Heart left ventricle (tissue), 16 donors: ENCODE measurements at regions not wholly inside any gene's neighbourhood (a gene's known extent, or its start where the extent isn't known, plus 50 kb on each side); places are given as distances from the start of the nearest gene placed in this dataset.

Experiments
- ATAC-seq, 4 donors: fragments of 200-7000 bp; cut with Tn5 transposase; one replicate each; pipeline ENCODE4 v1.9.1; 2020 to 2022; ENCODE audit warnings: moderate library complexity in 4 of 4, mild to moderate bottlenecking in 3 of 4, moderate number of reproducible peaks in 1 of 4
- DNase-seq, 5 donors: peaks; one replicate each; pipeline ENCODE4 v3.0.0-alpha.2; 2020
- H3K27ac ChIP-seq, 12 donors: fragments of 200-600 bp; sonication (generic) in 4 of 12; one replicate each; pipeline versions ENCODE4 v1.5.0 to v1.8.0; 2016 to 2022; ENCODE audit warnings: mild to moderate bottlenecking in 2 of 12
- H3K27me3 ChIP-seq, 9 donors: fragments of 200-600 bp; sonication (generic) in 2 of 9; one replicate each; pipeline versions ENCODE4 v1.5.1 to v1.8.0; 2016 to 2022; ENCODE audit warnings: mild to moderate bottlenecking in 3 of 9
- H3K36me3 ChIP-seq, 9 donors: fragments of 200-600 bp; sonication (generic) in 2 of 9; one replicate each; pipeline versions ENCODE4 v1.5.0 to v1.8.0; 2018 to 2022; ENCODE audit warnings: mild to moderate bottlenecking in 2 of 9
- H3K4me1 ChIP-seq, 12 donors: fragments of 200-600 bp; sonication (generic) in 4 of 12; one replicate each; pipeline versions ENCODE4 v1.5.0 to v1.8.0; 2016 to 2022; ENCODE audit warnings: mild to moderate bottlenecking in 3 of 12
- H3K4me3 ChIP-seq, 12 donors: fragments of 200-600 bp; sonication (generic) in 4 of 12; one replicate each; pipeline versions ENCODE4 v1.5.0 to v1.8.0; 2017 to 2022; ENCODE audit warnings: mild to moderate bottlenecking in 9 of 12, moderate library complexity in 4 of 12
- H3K9me3 ChIP-seq, 12 donors: fragments of 200-600 bp; sonication (generic) in 4 of 12; one replicate each; pipeline versions ENCODE4 v1.5.0 to v1.8.0; 2016 to 2022; ENCODE audit warnings: mild to moderate bottlenecking in 1 of 12
- POLR2A ChIP-seq, 2 donors: fragments of 450-650 bp; IDR thresholded peaks; one replicate each; pipeline ENCODE4 v1.6.1; 2017; ENCODE audit warnings: antibody characterized with exemption in 2 of 2, mild to moderate bottlenecking in 2 of 2, moderate library complexity in 2 of 2
- WGBS, 4 donors: extraction: QIAGEN DNeasy Blood & Tissue Kit in 2 of 4; methylation state at CpG; one replicate each; pipeline versions ENCODE4 v1.1.5 to v1.1.7; 2013 to 2018; 5-methylcytosine and 5-hydroxymethylcytosine counted together
- intact Hi-C, 10 donors: fragments of 100-400 bp; cut with DNase I; formaldehyde crosslinking; loops; one replicate each; pipeline versions ENCODE4 v1.11.1 to v1.14.2; 2022
- TF ChIP-seq, protein P1 (sequence below), 12 donors: fragments of 200-600 bp; sonication (generic) in 4 of 12; IDR thresholded peaks; one replicate each; pipeline versions ENCODE4 v1.5.0 to v1.8.0; 2018 to 2022; ENCODE audit warnings: antibody characterized with exemption in 12 of 12, mild to moderate bottlenecking in 5 of 12
- donor health status: ischemic (EF 13 %, LVEDD 7.1; RV severe dilation, severe dysfunction).
- donor health status: healthy with polysubstance abuse.
- donor health status: DM: no; HTN: yes; CAD: no.
- donor health status: DM: no; HTN: no; CAD: no.
- donor health status: ischemic (EF 25% LVEDD 6.9; RV normal size, moderate dysfunction).
- donor health status: ischemic (EF 25% LVEDD 5.7; RV mildly dilated, moderate dysfunction).
- donor health status: healthy.
- donor health status: DM: yes; HTN: yes; CAD: no.
- donor health status: ischemic (EF 35%, LVEDD 5.7; RV mildly dilated, moderate dysfunction).
- donor health status: nonischemic (EF 11% LVEDD 7.7; RV severe dilation, severe dysfunction).
- donor health status: DM: yes; HTN: yes; CAD: no.
- donor health status: PGD.
- donor health status: ischemic (EF 29% LVEDD 5.4; RV normal size, mild dysfunction).
- donor health status: nonischemic (EF 23%, LVEDD 6.1; RV moderate dilation, normal function).

DNA sequence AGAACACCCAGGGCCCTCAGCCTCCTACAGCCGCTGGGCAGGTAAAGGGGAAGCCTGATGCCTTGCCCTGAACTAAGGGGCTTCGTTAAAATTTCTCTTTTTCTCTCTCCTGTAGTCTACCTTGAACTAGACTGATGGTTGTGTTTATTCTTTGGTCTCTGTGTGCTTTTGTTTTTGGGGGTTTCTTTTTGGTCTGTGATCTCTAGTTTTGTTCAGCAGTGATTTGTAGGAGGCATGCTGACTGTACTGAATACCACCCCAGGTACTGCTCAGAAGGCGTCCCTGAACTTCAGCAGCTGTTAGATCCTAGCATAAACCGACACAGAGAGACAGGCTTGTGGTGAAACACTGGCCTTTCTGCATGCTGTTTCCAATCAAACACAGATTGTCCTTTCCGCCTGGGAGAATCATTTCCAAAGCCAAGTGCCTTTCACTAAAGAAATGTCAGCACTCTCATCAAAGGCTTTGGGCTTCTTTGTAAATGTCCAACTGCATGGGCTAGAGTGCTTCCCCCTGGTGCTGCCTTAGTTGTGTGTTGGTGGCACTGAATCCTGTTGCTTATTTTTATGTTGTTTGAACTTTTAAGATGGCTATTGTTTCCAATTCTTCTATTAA is 364.7 kb upstream of the SASH1 start:
- Histone ChIP-seq H3K9me3 (no peaks in the 10 kb centered on the region), H3K4me1 (no peaks in the 10 kb centered on the region), H3K27me3 (no peaks in the 10 kb centered on the region), H3K4me3 (no peak overlapping the region), H3K36me3 (no peaks in the 10 kb centered on the region), H3K27ac (no peak overlapping the region)
- DNase-seq (no peak), ATAC-seq (no peak)
- no peak for TF ChIP-seq POLR2A (IDR thresholded peaks at IDR 0.05)
- TF ChIP-seq, protein P1, sequence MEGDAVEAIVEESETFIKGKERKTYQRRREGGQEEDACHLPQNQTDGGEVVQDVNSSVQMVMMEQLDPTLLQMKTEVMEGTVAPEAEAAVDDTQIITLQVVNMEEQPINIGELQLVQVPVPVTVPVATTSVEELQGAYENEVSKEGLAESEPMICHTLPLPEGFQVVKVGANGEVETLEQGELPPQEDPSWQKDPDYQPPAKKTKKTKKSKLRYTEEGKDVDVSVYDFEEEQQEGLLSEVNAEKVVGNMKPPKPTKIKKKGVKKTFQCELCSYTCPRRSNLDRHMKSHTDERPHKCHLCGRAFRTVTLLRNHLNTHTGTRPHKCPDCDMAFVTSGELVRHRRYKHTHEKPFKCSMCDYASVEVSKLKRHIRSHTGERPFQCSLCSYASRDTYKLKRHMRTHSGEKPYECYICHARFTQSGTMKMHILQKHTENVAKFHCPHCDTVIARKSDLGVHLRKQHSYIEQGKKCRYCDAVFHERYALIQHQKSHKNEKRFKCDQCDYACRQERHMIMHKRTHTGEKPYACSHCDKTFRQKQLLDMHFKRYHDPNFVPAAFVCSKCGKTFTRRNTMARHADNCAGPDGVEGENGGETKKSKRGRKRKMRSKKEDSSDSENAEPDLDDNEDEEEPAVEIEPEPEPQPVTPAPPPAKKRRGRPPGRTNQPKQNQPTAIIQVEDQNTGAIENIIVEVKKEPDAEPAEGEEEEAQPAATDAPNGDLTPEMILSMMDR (IDR thresholded peaks at IDR 0.05): no peak
- intact Hi-C loops: no loop called here
- WGBS, 4 donors: 67 to 70% (median 69%) methylated on average over 5 of the region's 5 CpGs

DNA sequence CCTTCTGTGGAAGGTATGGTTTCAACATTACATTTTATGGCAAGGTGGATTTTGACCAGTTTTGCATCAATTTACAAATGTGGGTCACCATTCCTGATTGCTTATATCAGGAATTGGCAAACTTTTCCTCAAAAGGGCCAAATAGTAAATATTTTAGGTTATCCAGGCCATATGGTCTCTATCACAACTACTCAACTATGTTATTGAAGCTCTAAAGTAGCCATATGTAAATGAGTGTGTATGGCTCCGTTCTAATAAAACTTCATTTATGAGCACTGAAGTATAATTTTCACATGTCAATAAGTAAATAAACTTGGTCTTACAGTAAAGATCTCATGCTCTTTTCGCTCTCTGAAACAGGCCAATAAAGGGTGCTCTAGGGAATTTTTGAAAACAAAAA is 362.7 kb upstream of the SASH1 start:
- Histone ChIP-seq H3K27me3 (no peaks in the 10 kb centered on the region), H3K4me3 (no peak overlapping the region), H3K4me1 (no peaks in the 10 kb centered on the region), H3K9me3 (no peaks in the 10 kb centered on the region), H3K27ac (no peak overlapping the region), H3K36me3 (no peaks in the 10 kb centered on the region)
- WGBS, 4 donors: 80 to 94% (median 92%) methylated on average over 2 of the region's 2 CpGs
- DNase-seq: no peak
- ATAC-seq: no peak
- no peak for TF ChIP-seq POLR2A (IDR thresholded peaks at IDR 0.05)
- TF ChIP-seq, protein P1 (IDR thresholded peaks at IDR 0.05): no peak
- intact Hi-C loops: no loop called here

DNA sequence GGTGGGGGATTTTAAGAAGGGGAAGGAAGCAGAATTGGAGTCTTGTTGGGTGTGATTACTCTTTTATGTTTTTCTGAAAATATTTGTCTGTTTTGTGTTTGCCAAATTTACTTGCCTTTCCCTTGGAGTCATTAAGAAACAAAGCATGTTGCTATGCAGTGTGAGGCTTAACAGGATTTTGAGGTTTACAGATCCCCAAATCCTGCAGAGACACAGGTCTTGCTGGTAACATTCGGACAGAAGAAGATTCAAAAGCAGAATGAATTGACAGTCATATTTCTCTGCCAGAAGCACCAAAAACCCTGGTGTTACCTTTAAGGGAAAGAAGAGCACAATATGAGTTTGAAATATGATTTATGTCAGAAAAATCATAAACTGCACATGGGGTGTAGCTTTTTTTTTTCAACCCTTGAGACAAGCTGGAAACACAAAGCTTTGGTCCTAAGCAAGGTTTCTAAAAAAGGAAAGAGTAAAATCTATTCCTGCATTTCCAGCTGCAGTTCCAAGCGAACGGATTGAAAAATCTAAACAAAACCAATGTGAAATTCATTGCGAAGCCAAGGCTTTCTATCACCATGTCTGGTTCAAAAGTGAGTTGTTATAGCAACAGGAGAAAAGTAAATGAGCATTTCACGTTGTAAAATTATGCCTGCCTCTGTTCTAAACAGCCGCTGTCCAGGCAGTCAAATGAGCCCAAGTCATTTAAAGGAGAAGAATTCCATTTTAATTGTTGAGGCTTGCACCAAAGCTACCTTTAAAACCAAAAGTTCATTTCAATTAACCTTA is 358.9 kb upstream of the SASH1 start:
- Histone ChIP-seq H3K36me3 (no peaks in the 10 kb centered on the region), H3K9me3 (no peaks in the 10 kb centered on the region), H3K27me3 (peaks cover 0 to 4% (median 0%) of the 10 kb centered on the region in 9 donors), H3K4me3 (no peak overlapping the region), H3K4me1 (no peaks in the 10 kb centered on the region), H3K27ac (no peak overlapping the region)
- intact Hi-C loops: no loop called here
- 63 to 70% (median 65%) methylated on average over 6 of the region's 6 CpGs for WGBS, 4 donors
- DNase-seq (no peak), ATAC-seq (no peak)
- TF ChIP-seq, protein P1 (IDR thresholded peaks at IDR 0.05): no peak
- no peak for TF ChIP-seq POLR2A (IDR thresholded peaks at IDR 0.05)

DNA sequence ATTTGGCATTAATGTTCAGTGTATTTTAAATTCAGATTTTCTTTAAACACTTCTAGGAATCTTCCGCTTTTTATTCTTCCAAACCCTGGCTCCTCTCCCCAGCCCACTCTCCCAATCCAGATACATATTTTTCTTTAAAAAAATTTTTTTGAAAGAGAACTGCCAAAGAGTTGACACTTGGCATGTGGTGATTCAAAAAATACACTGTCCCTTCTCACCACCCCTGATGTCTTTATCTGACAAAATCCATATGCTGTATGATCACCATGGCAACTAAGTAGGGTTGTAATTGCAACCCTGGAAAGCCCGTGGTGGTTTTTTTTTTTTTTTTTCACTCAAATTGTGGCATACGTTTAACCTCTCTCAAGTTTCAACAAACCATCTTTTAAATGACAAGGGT is 355.8 kb upstream of the SASH1 start:
- Histone ChIP-seq H3K27ac (no peak overlapping the region), H3K27me3 (peaks cover 0 to 4% (median 0%) of the 10 kb centered on the region in 9 donors), H3K4me1 (no peaks in the 10 kb centered on the region), H3K9me3 (peaks cover 0 to 2% (median 0%) of the 10 kb centered on the region in 12 donors), H3K36me3 (no peaks in the 10 kb centered on the region), H3K4me3 (no peak overlapping the region)
- 50 to 58% (median 50%) methylated on average over 3 of the region's 3 CpGs for WGBS, 4 donors
- TF ChIP-seq POLR2A (IDR thresholded peaks at IDR 0.05): no peak
- TF ChIP-seq, protein P1 (IDR thresholded peaks at IDR 0.05): no peak
- ATAC-seq (no peak), DNase-seq (no peak)
- intact Hi-C loops: no loop called here
